H1 (cell line): ENCODE measurements at regions not wholly inside any gene's neighbourhood (a gene's known extent, or its start where the extent isn't known, plus 50 kb on each side); places are given as distances from the start of the nearest gene placed in this dataset.

Experiments
- CTCF ChIA-PET: fragments of 300-600 bp; sonication (Branson Sonifier 250); formaldehyde crosslinking; loops from one replicate; lab custom pipeline; 2021; ENCODE audit not compliant: partially characterized antibody; lab: Charles Lee
- POLR2A ChIA-PET: fragments of 300-600 bp; sonication (Branson Sonifier 250); formaldehyde crosslinking; loops from one replicate; lab custom pipeline; 2021; ENCODE audit warnings: inconsistent platforms; ENCODE audit not compliant: partially characterized antibody; lab: Charles Lee
- DNase-seq, 2 experiments: peaks; one replicate each; pipeline versions ENCODE4 v3.0.0 to v3.0.0-alpha.2; 2010 to 2022; ENCODE audit warnings: low spot score in 2 of 2, low read depth in 1 of 2, mixed read lengths in 1 of 2
- FAIRE-seq: peaks from 2 replicates; lab custom pipeline; 2011; peaks lifted over from hg19 to GRCh38; lab: Jason Lieb, UNC
- H2AFZ ChIP-seq: 2 replicates; pipeline ENCODE4 v1.8.1; 2012; ENCODE audit warnings: low read length, inconsistent platforms
- H2AK5ac ChIP-seq: 2 replicates; pipeline ENCODE4 v1.6.1; 2013; ENCODE audit warnings: low read depth, low read length
- H2BK120ac ChIP-seq: replicated peaks from 2 replicates; pipeline ENCODE3; 2013; ENCODE audit warnings: low read depth, low read length, inconsistent platforms
- H2BK12ac ChIP-seq: 2 replicates; pipeline ENCODE4 v1.6.1; 2013; ENCODE audit warnings: low read depth, low read length
- H2BK15ac ChIP-seq: 2 replicates; pipeline ENCODE4 v1.6.1; 2013; ENCODE audit warnings: low read length
- H2BK20ac ChIP-seq: 2 replicates; pipeline ENCODE4 v1.6.1; 2013; ENCODE audit warnings: low read length
- H2BK5ac ChIP-seq: 2 replicates; pipeline ENCODE4 v1.6.1; 2013; ENCODE audit warnings: low read depth, low read length
- H3K14ac ChIP-seq: 2 replicates; pipeline ENCODE4 v1.6.1; 2013; ENCODE audit warnings: inconsistent platforms; ENCODE audit not compliant: insufficient read length
- H3K18ac ChIP-seq: 2 replicates; pipeline ENCODE4 v1.6.1; 2013; ENCODE audit warnings: low read length; ENCODE audit errors: extremely low read depth
- H3K23ac ChIP-seq: 2 replicates; pipeline ENCODE4 v1.6.1; 2013; ENCODE audit warnings: inconsistent platforms; ENCODE audit not compliant: insufficient read length
- H3K23me2 ChIP-seq: 2 replicates; pipeline ENCODE4 v1.6.1; 2013; ENCODE audit warnings: low read depth, low read length
- H3K27ac ChIP-seq: 2 replicates; pipeline ENCODE4 v1.6.1; 2011; ENCODE audit warnings: low read depth, low read length, inconsistent platforms
- H3K27me3 ChIP-seq, 4 experiments: replicated peaks in 1 of 4; 1 replicate in 1 of 4; 2 replicates in 3 of 4; pipeline versions ENCODE4 v1.6.1 to v1.8.1; 2011 to 2013; ENCODE audit warnings: low read length in 3 of 4, mild to moderate bottlenecking in 3 of 4, inconsistent platforms in 2 of 4, mixed read lengths in 2 of 4, moderate library complexity in 1 of 4; ENCODE audit not compliant: control insufficient read depth in 3 of 4, insufficient read depth in 3 of 4; ENCODE audit errors: extremely low read depth in 1 of 4
- H3K36me3 ChIP-seq, 4 experiments: 2 replicates each; pipeline versions ENCODE4 v1.6.1 to v1.8.1; 2011 to 2013; ENCODE audit warnings: mild to moderate bottlenecking in 4 of 4, low read length in 3 of 4, moderate library complexity in 2 of 4, control low read depth in 1 of 4, inconsistent platforms in 1 of 4; ENCODE audit not compliant: insufficient read depth in 4 of 4, control insufficient read depth in 2 of 4
- H3K4ac ChIP-seq: replicated peaks from 2 replicates; pipeline ENCODE3; 2013; ENCODE audit warnings: low read length, low read depth, mixed read lengths, inconsistent platforms; ENCODE audit not compliant: insufficient read length
- H3K4me1 ChIP-seq, 4 experiments: replicated peaks in 1 of 4; 1 replicate in 1 of 4; 2 replicates in 3 of 4; pipeline versions ENCODE4 v1.6.1 to v1.8.1; 2011 to 2013; ENCODE audit warnings: low read length in 3 of 4, inconsistent platforms in 2 of 4, mixed read lengths in 1 of 4; ENCODE audit not compliant: insufficient read depth in 4 of 4, control insufficient read depth in 3 of 4
- H3K4me2 ChIP-seq, 2 experiments: 2 replicates each; pipeline versions ENCODE4 v1.6.1 to v1.8.1; 2011 to 2013; ENCODE audit warnings: low read depth in 2 of 2, low read length in 2 of 2, control low read depth in 1 of 2, inconsistent platforms in 1 of 2, mild to moderate bottlenecking in 1 of 2; ENCODE audit not compliant: insufficient read depth in 1 of 2
- H3K4me3 ChIP-seq, 4 experiments: fragments of 200-600, 300-600 bp in 1 of 4; sonication (generic), shearing (Covaris generic), sonication (Bioruptor Twin) in 1 of 4; 2 replicates each; pipeline versions ENCODE4 v1.5.1 to v1.8.1; 2011 to 2016; ENCODE audit warnings: low read length in 4 of 4, low read depth in 3 of 4, control low read depth in 2 of 4, inconsistent platforms in 2 of 4, mild to moderate bottlenecking in 2 of 4, mixed read lengths in 1 of 4, moderate library complexity in 1 of 4; ENCODE audit not compliant: insufficient read depth in 2 of 4; ENCODE audit errors: extremely low read depth in 1 of 4
- H3K56ac ChIP-seq: replicated peaks from 2 replicates; pipeline ENCODE3; 2013; ENCODE audit warnings: low read depth, mild to moderate bottlenecking, mixed read lengths, low read length, inconsistent platforms; ENCODE audit not compliant: insufficient read length
- H3K79me1 ChIP-seq: 2 replicates; pipeline ENCODE4 v1.6.1; 2013; ENCODE audit warnings: low read depth, low read length, control low read depth
- H3K79me2 ChIP-seq, 2 experiments: 2 replicates each; pipeline versions ENCODE4 v1.6.1 to v1.8.1; 2012 to 2013; ENCODE audit warnings: low read length in 2 of 2, mild to moderate bottlenecking in 2 of 2, inconsistent platforms in 1 of 2; ENCODE audit not compliant: insufficient read depth in 2 of 2, control insufficient read depth in 1 of 2
- H3K9ac ChIP-seq, 4 experiments: replicated peaks in 1 of 4; 1 replicate in 1 of 4; 2 replicates in 3 of 4; pipeline versions ENCODE4 v1.6.1 to v1.8.1; 2011 to 2013; ENCODE audit warnings: low read depth in 3 of 4, low read length in 3 of 4, control low read depth in 2 of 4, mild to moderate bottlenecking in 2 of 4, moderate library complexity in 2 of 4, inconsistent platforms in 1 of 4; ENCODE audit errors: extremely low read depth in 1 of 4
- H3K9me3 ChIP-seq, 2 experiments: 2 replicates each; pipeline versions ENCODE4 v1.6.1 to v1.8.1; 2012 to 2013; ENCODE audit warnings: mild to moderate bottlenecking in 2 of 2, moderate library complexity in 2 of 2, control low read depth in 1 of 2, inconsistent platforms in 1 of 2, low read depth in 1 of 2, low read length in 1 of 2, mixed read lengths in 1 of 2; ENCODE audit not compliant: insufficient read depth in 2 of 2
- H4K20me1 ChIP-seq, 2 experiments: replicated peaks in 1 of 2; 2 replicates each; pipeline versions ENCODE3 to v1.8.1; 2011 to 2013; ENCODE audit warnings: inconsistent platforms in 2 of 2, low read length in 2 of 2, mild to moderate bottlenecking in 1 of 2; ENCODE audit not compliant: insufficient read depth in 2 of 2, control insufficient read depth in 1 of 2
- H4K5ac ChIP-seq: 2 replicates; pipeline ENCODE4 v1.6.1; 2013; ENCODE audit warnings: low read length, low read depth, mixed read lengths, inconsistent platforms; ENCODE audit not compliant: insufficient read length
- H4K8ac ChIP-seq: 2 replicates; pipeline ENCODE4 v1.8.0; 2013; ENCODE audit warnings: mild to moderate bottlenecking, moderate library complexity, low read length, inconsistent platforms; ENCODE audit not compliant: insufficient read depth; ENCODE audit errors: extremely low read depth
- H4K91ac ChIP-seq: replicated peaks from 2 replicates; pipeline ENCODE3; 2013; ENCODE audit warnings: low read length, mixed read lengths, inconsistent platforms; ENCODE audit not compliant: insufficient read length
- CEBPB ChIP-seq: IDR thresholded peaks from 2 replicates; pipeline ENCODE4 v1.6.1; 2012; ENCODE audit warnings: low read depth, low read length
- FOSL1 ChIP-seq: IDR thresholded peaks from 2 replicates; pipeline ENCODE4 v1.6.1; 2011; ENCODE audit warnings: mild to moderate bottlenecking, low read depth, low read length, moderate library complexity; ENCODE audit not compliant: insufficient read depth
- GTF2F1 ChIP-seq: IDR thresholded peaks from 2 replicates; pipeline ENCODE4 v1.6.1; 2012; ENCODE audit warnings: low read depth, low read length, improper control_type of control experiment, borderline replicate concordance
- JUN ChIP-seq: IDR thresholded peaks from 2 replicates; pipeline ENCODE4 v1.6.1; 2011; ENCODE audit warnings: low read depth, mild to moderate bottlenecking, improper control_type of control experiment, low read length
- KDM5A ChIP-seq: fragments of 200-600 bp; IDR thresholded peaks from 2 replicates; pipeline ENCODE4 v1.7.1; 2012; ENCODE audit warnings: mild to moderate bottlenecking, low read length, inconsistent platforms, mixed read lengths
- RNF2 ChIP-seq: fragments of 200-900, 300-1000 bp; sonication (generic); IDR thresholded peaks from 2 replicates; pipeline ENCODE4 v1.7.1; 2016; ENCODE audit warnings: borderline replicate concordance, low read depth, mild to moderate bottlenecking, antibody characterized with exemption, low read length; ENCODE audit not compliant: poor library complexity, severe bottlenecking; ENCODE audit errors: missing control alignments
- SP2 ChIP-seq: IDR thresholded peaks from 2 replicates; pipeline ENCODE4 v1.6.1; 2012; ENCODE audit warnings: mild to moderate bottlenecking, low read length, inconsistent platforms
- SP4 ChIP-seq: IDR thresholded peaks from 2 replicates; pipeline ENCODE4 v1.6.1; 2012; ENCODE audit warnings: low read length, inconsistent platforms
- TAF7 ChIP-seq: optimal IDR thresholded peaks from 2 replicates; pipeline ENCODE3; 2011; ENCODE audit warnings: low read depth, mild to moderate bottlenecking, inconsistent platforms, low read length, moderate library complexity, borderline replicate concordance
- TBP ChIP-seq: IDR thresholded peaks from 2 replicates; pipeline ENCODE4 v1.6.1; 2011; ENCODE audit warnings: low read depth, low read length, improper control_type of control experiment
- TEAD4 ChIP-seq: IDR thresholded peaks from 2 replicates; pipeline ENCODE4 v1.6.1; 2012; ENCODE audit warnings: low read depth, low read length, inconsistent platforms, mixed read lengths
- WGBS, 2 experiments: shearing (Covaris generic) in 1 of 2; methylation state at CpG; one replicate each; pipeline versions ENCODE4 v1.1.6 to v1.1.7; 2013 to 2015; ENCODE audit warnings: low lambda C conversion rate in 2 of 2, mixed read lengths in 2 of 2, inconsistent platforms in 1 of 2, low coverage in 1 of 2, missing lambda C conversion rate in 1 of 2; ENCODE audit not compliant: insufficient replicate concordance in 2 of 2, insufficient coverage in 1 of 2, insufficient read length in 1 of 2; ENCODE audit errors: extremely low coverage in 1 of 2, missing lambda C conversion rate in 1 of 2; 5-methylcytosine and 5-hydroxymethylcytosine counted together
- TF ChIP-seq, protein P1 (sequence below): IDR thresholded peaks from 2 replicates; pipeline ENCODE4 v1.6.1; 2012; ENCODE audit warnings: low read length, inconsistent platforms

DNA sequence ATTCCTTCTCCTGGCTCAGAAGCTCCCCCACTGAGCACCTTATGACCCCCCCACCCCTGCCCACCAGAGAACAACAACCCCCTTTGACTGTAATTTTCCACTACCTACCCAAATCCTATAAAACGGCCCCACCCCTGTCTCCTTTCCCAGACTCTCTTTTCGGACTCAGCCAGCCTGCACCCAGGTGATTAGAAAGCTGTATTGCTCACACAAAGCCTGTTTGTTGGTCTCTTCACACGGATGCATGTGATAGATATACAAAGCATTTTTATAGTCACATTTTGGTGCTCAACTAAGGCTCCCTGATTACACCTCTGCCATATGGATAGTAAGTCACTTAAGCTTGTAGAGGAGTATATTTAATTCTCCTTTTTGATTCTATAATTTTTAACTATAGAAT is 985.8 kb downstream of the REEP3 start:
- no peak overlapping the region for H2BK5ac ChIP-seq
- POLR2A ChIA-PET, result no interaction called here
- no peak overlapping the region for H3K4me3 ChIP-seq
- no peaks in the 10 kb centered on the region for H4K20me1 ChIP-seq
- no peak overlapping the region for H3K14ac ChIP-seq
- TF ChIP-seq, protein P1, sequence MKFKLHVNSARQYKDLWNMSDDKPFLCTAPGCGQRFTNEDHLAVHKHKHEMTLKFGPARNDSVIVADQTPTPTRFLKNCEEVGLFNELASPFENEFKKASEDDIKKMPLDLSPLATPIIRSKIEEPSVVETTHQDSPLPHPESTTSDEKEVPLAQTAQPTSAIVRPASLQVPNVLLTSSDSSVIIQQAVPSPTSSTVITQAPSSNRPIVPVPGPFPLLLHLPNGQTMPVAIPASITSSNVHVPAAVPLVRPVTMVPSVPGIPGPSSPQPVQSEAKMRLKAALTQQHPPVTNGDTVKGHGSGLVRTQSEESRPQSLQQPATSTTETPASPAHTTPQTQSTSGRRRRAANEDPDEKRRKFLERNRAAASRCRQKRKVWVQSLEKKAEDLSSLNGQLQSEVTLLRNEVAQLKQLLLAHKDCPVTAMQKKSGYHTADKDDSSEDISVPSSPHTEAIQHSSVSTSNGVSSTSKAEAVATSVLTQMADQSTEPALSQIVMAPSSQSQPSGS, result no peak
- TF ChIP-seq JUN (no peak), CEBPB (no peak), TEAD4 (no peak), KDM5A (no peak), TAF7 (no peak), RNF2 (no peak), FOSL1 (no peak), TBP (no peak), SP4 (no peak), SP2 (no peak), GTF2F1 (no peak)
- TF ChIP-seq, all 59 proteins: peak for 0
- H2AK5ac ChIP-seq, result no peak overlapping the region
- no peaks in the 10 kb centered on the region for H3K79me2 ChIP-seq
- no peaks in the 10 kb centered on the region for H3K27me3 ChIP-seq
- H3K4me1 ChIP-seq, result peaks cover 0 to 2% (median 0%) of the 10 kb centered on the region in 4 experiments; a peak in 1 of 7 replicates
- no peaks in the 10 kb centered on the region for H3K36me3 ChIP-seq
- no peaks in the 10 kb centered on the region for H3K9me3 ChIP-seq
- no peak overlapping the region for H3K9ac ChIP-seq
- no peak overlapping the region for H2BK120ac ChIP-seq
- no peak overlapping the region for H3K23ac ChIP-seq
- no peak overlapping the region for H4K91ac ChIP-seq
- no peak overlapping the region for H2BK12ac ChIP-seq
- no peak overlapping the region for H2BK20ac ChIP-seq
- FAIRE-seq (no peak), DNase-seq (no peak)
- H3K23me2 ChIP-seq, result no peaks in the 10 kb centered on the region
- H4K8ac ChIP-seq, result no peak overlapping the region
- no peak overlapping the region for H2BK15ac ChIP-seq
- H3K4me2 ChIP-seq, result no peak overlapping the region; a peak in 1 of 4 replicates
- H3K27ac ChIP-seq, result no peak overlapping the region
- H2AFZ ChIP-seq, result no peak overlapping the region
- no peaks in the 10 kb centered on the region for H3K79me1 ChIP-seq
- no peak overlapping the region; the same call in 1 of the 2 replicates for H3K18ac ChIP-seq
- CTCF ChIA-PET, result no interaction called here
- no peak overlapping the region for H3K4ac ChIP-seq
- no peak overlapping the region for H3K56ac ChIP-seq
- no peak overlapping the region for H4K5ac ChIP-seq
- WGBS, 2 experiments, result 68% methylated on average over 3 of the region's 3 CpGs; no CpG with 5 or more reads in 1 of the 2 experiments
